WTC11 (cell line): ENCODE measurements at regions not wholly inside any gene's neighbourhood (a gene's known extent, or its start where the extent isn't known, plus 50 kb on each side); places are given as distances from the start of the nearest gene placed in this dataset.

Source experiments
- ETV6 ChIP-seq: sonication (generic); formaldehyde crosslinking; IDR thresholded peaks from 2 replicates; pipeline ENCODE4 v1.8.1; 2022; ENCODE audit warnings: mild to moderate bottlenecking, missing genetic modification reagents
- NFYB ChIP-seq: sonication (generic); formaldehyde crosslinking; conservative IDR thresholded peaks from 2 replicates; pipeline ENCODE4 v1.8.0; 2022; ENCODE audit warnings: low read depth, missing genetic modification reagents
- NR2C2 ChIP-seq: sonication (generic); formaldehyde crosslinking; IDR thresholded peaks from 2 replicates; pipeline ENCODE4 v1.8.0; 2022; ENCODE audit warnings: mild to moderate bottlenecking, missing genetic modification reagents
- ZNF263 ChIP-seq: sonication (generic); formaldehyde crosslinking; IDR thresholded peaks from 2 replicates; pipeline ENCODE4 v1.8.1; 2022; ENCODE audit warnings: low read depth, mild to moderate bottlenecking, moderate library complexity, missing genetic modification reagents
- TF ChIP-seq, protein P1 (sequence below): sonication (generic); formaldehyde crosslinking; IDR thresholded peaks from 2 replicates; pipeline ENCODE4 v1.8.1; 2022; ENCODE audit warnings: low read depth, missing genetic modification reagents, borderline replicate concordance
- TF ChIP-seq, protein P2 (sequence below): fragments of 200-600 bp; IDR thresholded peaks from 2 replicates; pipeline ENCODE4 v1.8.0; 2022; ENCODE audit warnings: antibody characterized with exemption

DNA sequence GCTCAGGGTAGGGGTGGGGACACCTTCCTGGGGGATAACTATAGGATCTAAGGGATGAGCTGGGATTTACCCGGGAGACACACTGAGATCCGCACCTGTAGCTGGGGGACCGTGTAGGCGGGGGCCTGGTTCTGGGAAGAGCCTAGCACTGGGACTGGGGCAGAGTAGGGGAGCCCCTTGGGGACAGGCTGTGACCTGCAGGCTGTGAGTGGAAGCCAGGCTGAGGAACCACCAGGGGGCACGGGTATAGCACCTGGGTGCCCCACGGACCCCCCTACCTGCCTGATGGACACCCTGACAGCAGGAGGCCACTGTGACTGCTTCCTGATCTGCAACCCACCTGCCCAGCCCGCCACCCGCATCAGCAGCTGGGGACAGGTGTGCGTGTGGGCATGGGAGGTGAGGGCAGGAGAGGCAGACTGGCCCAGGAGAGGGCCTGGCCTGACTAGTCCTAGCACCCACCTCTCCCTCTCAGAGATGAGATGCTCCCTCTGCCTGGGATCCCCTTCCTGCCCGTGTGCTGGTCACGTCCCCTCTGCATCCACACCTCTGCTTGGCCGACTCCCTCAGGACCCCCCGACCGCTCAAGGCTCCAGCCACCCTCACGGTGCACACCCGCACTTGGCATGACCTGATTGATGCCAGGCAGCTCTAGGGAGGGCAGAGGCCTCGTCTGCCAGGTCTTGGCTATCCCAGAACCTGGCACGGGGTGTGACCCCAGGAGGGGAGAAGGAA lies 94.2 kb upstream of the NKX1-1 start:
- TF ChIP-seq, protein P1, sequence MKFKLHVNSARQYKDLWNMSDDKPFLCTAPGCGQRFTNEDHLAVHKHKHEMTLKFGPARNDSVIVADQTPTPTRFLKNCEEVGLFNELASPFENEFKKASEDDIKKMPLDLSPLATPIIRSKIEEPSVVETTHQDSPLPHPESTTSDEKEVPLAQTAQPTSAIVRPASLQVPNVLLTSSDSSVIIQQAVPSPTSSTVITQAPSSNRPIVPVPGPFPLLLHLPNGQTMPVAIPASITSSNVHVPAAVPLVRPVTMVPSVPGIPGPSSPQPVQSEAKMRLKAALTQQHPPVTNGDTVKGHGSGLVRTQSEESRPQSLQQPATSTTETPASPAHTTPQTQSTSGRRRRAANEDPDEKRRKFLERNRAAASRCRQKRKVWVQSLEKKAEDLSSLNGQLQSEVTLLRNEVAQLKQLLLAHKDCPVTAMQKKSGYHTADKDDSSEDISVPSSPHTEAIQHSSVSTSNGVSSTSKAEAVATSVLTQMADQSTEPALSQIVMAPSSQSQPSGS, result no peak
- no peak for TF ChIP-seq ETV6 (CRISPR knock-in tag)
- TF ChIP-seq NR2C2 (CRISPR knock-in tag), result no peak
- no peak for TF ChIP-seq NFYB (CRISPR knock-in tag)
- TF ChIP-seq, protein P2, sequence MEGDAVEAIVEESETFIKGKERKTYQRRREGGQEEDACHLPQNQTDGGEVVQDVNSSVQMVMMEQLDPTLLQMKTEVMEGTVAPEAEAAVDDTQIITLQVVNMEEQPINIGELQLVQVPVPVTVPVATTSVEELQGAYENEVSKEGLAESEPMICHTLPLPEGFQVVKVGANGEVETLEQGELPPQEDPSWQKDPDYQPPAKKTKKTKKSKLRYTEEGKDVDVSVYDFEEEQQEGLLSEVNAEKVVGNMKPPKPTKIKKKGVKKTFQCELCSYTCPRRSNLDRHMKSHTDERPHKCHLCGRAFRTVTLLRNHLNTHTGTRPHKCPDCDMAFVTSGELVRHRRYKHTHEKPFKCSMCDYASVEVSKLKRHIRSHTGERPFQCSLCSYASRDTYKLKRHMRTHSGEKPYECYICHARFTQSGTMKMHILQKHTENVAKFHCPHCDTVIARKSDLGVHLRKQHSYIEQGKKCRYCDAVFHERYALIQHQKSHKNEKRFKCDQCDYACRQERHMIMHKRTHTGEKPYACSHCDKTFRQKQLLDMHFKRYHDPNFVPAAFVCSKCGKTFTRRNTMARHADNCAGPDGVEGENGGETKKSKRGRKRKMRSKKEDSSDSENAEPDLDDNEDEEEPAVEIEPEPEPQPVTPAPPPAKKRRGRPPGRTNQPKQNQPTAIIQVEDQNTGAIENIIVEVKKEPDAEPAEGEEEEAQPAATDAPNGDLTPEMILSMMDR, result no peak
- no peak for TF ChIP-seq ZNF263
